HG03095 (cell line): ENCODE measurements at regions not wholly inside any gene's neighbourhood (a gene's known extent, or its start where the extent isn't known, plus 50 kb on each side); places are given as distances from the start of the nearest gene placed in this dataset.

Experiments used
- ATAC-seq: cut with Tn5 transposase; IDR thresholded peaks from one replicate; pipeline ENCODE4 v1.9.1; 2021; ENCODE audit warnings: moderate library complexity; ENCODE audit not compliant: unreplicated experiment

DNA sequence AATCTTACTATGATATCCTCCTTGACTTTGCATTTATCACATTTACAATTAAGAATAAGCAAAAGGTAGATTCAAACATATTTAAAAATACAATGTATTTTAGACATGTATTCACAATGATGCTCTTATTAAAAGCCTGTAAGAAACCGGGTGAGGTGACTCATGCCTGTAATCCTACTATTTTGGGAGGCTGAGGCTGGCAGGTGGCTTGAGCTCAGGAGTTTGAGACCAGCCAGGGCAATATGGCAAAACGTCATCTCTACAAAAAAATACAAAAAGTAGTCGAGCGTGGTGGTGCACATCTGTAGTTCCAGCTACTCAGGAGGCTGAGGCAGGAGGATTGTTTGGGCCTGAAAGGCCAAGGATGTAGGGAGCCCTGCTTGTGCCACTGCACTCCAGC, 618.4 kb downstream of the CDH18 start:
- no peak for ATAC-seq

DNA sequence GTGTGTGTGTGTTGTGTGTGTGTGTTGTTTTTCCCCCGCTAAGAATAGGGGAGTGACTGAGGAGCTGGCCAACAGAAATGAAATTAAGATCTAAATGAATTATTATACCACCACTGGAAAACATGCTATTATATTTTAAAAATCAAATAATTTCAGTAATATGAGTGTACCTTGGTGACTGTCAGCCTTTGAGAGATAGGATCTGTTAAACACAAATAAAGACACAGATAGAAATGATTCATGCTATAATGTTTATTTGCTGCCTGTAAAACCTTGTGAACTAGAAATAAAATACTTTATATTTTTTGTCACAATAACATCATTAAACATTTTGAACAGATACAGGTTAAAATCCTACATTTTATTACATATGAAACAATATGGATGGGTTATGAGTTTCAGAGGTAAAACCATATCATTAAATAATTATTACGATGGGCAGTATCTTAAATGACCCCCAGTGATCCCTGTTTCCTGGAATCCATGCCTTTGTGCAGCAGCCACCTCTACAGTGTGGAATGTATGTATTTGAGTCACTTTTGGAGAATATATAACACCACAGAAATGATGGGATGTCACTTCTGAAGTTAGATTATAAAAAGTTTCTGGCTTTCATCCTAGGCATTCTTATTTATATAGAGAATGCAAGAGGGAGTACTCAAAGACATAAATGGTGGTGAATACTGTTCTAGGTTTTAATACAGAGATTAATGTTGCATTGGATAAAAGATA, 617.2 kb downstream of the CDH18 start:
- ATAC-seq = no peak

DNA sequence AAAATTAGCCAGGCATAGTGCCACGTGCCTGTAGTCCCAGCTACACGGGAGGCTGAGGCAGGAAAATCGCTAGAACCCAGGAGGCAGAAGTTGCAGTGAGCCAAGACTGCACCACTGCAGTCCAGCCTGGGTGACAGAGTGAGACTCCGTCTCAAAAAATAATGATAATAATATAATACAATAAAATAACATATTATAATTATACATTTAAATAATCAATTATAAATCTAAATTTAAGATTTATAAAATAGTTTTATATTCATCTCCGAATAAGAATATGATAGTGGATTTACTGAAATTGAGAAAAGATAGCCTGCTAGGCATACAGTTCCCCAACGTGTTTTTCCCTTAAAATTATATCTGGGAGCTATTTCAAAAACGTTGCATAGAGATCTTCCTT, 599.6 kb downstream of the CDH18 start:
- no peak for ATAC-seq

DNA sequence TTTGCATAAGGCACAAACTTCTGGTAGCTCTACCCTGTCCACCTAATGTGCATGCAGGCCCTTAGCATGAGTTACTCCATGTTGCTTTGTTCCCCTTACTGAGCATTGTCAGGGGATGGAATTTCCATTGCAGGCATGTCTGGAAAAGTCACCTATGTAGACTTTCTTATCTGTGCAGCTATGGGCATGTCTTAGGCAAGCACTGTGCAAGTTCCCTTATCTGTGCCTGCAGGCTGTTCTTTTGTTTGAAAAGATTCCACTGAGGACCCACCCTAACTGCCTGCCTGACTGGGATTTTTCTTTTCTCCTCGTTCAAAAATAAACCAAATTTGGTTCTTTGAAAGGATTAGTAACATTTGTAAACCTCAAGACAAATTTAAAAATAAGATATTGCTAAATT, 587.0 kb downstream of the CDH18 start:
- no peak for ATAC-seq

DNA sequence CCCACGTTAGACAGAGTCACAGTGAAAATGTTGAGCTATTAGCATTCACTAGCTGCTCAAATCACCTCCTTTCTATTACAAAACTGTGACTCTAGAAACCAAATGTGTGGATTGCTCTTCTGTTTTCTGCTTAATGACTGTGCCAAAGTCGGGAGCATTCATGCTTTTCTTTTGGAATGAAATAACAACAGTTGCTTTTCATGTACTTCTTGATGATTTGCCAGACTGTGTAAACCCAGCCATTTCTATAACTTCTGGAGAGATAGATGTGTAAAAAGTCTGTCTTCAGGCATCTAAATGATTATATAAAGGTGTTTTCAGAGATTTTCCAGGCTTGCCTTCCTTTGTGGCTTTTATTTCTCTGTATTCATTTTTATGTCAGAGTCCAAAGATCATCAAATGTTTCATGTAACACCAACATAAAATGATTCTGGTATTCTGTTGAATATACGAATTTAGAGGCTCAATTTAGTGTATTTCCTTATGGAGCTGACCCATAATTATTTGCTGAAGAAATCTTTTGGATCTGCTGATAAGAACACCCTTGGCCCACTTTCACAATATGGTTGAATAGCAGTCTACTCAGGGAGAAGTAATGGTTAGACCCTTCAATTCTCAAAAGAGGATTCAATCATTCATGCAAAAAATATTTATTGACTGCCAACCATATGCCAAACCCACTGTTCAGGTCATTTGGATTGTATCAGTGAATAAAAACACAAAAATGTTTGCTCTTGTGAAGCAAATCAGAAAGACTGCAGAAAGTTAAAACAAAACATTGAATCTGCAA, 581.2 kb downstream of the CDH18 start:
- ATAC-seq = no peak

DNA sequence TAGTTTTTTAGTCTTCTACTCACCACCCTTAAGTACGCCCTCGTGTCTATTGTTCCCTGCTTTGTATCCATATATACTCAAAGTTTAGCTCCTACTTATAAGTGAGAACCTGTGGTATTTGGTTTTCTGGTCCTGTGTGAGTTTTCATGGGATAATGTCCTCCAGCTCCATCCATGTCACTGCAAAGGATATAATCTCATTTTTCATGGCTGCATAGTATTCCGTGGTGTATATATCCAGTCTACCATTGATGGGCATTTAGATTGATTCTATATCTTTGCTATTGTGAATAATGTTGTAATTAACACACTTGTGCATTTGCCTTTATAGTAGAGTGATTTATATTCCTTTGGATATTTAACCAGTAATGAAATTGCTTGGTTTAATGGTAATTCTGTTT, 579.9 kb downstream of the CDH18 start:
- no peak for ATAC-seq

DNA sequence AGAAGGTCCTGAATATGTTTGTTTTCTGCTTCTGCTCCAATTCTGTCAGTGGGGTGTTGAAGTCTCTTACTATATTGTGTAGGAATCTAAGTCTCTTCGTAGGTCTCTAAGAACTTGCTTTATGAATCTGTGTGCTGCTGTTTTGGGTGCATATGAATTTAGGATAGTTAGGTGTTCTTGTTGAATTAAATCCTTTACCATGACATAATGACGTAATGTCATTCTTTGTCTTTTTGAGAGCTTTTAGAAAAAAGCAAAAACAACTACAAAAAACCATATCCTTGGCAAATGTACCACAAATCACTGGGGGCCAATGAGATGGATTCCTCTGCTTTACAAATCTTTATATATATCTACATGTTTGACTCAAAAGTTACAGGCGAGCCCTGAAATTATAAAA, 576.1 kb downstream of the CDH18 start:
- ATAC-seq = no peak
